AG09319 (cell line): ENCODE measurements at regions not wholly inside any gene's neighbourhood (a gene's known extent, or its start where the extent isn't known, plus 50 kb on each side); places are given as distances from the start of the nearest gene placed in this dataset.

Experiments
- DNase-seq: peaks from one replicate; pipeline ENCODE4 v3.0.0-alpha.2; 2010; ENCODE audit warnings: low read depth; ENCODE audit errors: extremely low read depth
- CTCF ChIP-seq: IDR thresholded peaks from 2 replicates; pipeline ENCODE4 v1.5.1; 2011; ENCODE audit warnings: low read depth, mild to moderate bottlenecking, inconsistent platforms, low read length, moderate library complexity

DNA sequence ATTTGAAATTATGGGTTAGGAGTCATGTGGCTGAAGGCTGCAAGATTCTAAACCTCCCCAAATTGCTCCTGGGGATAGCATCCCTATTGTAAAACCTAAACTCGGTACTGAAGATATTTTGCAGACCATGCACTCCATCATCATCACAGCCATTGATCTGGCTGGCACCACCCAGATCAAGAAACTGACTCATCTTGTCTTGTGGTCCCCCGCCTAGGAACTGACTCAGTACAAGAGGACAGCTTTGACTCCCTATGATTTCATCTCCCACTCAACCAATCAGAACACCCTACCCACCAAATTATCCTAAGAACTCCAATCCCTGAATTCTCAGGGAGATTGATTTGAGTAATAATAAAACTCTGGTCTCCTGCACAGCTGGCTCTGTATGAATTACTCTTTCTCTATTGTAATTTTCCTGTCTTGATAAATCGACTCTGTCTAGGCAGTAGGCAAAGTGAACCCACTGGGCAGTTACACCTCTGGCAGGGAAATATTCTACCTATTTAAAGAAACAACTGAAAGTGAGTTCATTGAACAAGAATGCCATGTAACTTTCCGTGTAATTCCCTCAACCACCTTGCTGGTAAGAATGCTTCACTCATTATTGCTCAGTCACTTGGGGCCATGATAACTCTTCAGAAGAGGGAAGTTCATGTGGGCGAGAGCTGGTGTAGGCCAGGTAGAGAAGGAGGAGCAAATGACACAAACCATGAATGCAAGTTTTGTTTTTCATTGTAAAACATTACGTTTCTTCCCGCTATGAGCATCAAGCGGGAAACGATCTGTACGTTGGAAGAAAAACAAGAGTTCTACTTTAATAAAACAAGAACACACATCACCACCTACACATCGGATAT, 602.9 kb upstream of the ARID1B start:
- TF ChIP-seq CTCF, result no peak
- no peak for DNase-seq

DNA sequence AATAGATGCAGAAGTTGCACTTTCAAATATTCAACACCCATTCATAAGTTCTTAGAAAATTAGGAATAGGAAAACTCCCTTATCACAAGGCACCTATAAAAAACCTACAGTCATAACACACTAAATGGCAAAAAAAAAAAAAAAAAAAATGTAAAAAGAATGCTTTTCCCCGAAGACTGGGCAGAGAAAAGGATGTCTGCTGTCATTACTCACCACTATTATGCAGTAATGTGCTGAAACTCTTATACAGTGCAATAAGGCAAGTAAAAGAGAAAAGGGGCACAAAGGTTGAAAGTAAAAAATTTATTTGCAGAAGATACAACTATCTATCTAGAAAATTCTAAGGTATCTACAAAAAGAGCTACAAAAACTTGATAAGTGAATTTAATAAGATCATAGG, 607.8 kb upstream of the ARID1B start:
- no peak for DNase-seq
- TF ChIP-seq CTCF, result no peak

GRCh38 chr6:156167625-156168071, 609.5 kb upstream of the ARID1B start:
- TF ChIP-seq CTCF, result no peak
- no peak for DNase-seq

GRCh38 chr6:156167016-156167624, 610.1 kb upstream of the ARID1B start:
- TF ChIP-seq CTCF, result no peak
- no peak for DNase-seq

DNA sequence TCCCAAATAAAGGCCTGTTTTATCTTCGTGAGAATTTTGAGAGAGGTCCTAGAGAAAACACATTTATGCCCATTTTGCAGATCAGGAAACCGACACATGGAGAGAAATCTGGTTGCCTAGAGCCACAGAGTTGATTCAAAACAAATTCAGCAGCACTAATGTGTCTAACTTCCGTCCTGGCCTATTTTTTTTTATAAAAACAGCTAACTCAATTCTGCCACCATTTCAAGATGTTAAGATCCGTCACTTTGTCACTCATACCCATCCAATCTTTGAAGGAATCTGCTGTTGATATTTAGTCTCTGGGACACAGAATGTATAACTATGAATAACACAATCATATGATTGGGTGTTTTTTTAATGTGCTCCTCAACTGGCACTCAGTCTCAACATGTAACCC, 611.1 kb upstream of the ARID1B start:
- DNase-seq, result no peak
- TF ChIP-seq CTCF, result no peak

DNA sequence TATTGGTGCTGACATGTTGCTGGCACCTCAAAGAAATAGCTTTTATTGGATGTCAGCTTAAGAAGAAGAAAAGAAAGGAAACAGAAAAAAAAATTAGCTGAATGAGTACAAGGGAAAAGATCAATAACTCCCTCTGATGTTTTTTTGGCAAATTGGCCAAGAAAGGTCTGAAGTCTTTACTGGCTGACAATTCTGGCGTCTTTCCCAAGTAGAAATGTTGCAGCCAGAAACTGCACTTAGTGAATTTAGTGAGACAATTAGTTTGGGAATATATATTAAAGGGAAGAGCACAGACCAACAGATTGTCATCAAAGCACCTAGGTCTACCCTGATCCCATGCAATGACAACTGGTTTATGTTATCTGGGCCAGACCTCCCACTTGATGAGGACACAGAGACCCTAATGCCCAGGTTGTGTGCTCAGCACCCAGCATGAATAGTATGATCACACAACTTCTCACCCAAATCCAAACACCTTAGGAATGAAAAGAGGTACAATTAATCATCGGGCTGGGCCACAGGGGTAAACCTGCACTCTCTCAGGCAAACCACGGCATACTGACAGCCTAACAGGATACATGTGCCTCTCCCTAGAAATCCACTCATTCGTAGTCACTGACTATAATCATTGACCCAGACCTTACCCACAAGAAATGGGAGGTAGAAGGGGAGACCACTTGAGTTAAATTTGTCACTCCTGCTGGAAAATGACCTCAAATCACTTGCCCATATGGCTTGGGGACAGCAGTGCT, 612.3 kb upstream of the ARID1B start:
- no peak for DNase-seq
- no peak for TF ChIP-seq CTCF

- no peak for TF ChIP-seq CTCF
- no peak for DNase-seq
Observed at GRCh38 chr6:156163311-156163710, 613.9 kb upstream of the ARID1B start.
